Progenitor cell of endocrine pancreas (in vitro differentiated cells): ENCODE measurements at regions not wholly inside any gene's neighbourhood (a gene's known extent, or its start where the extent isn't known, plus 50 kb on each side); places are given as distances from the start of the nearest gene placed in this dataset.
"Not testable (repeated sequence)": the region's sequence is repeated elsewhere in the genome, so short reads cannot be mapped to it uniquely, and the experiment has no call there.

Experiments
- DNase-seq: peaks from one replicate; pipeline ENCODE4 v3.0.0; 2021; ENCODE audit warnings: low spot score; ENCODE audit not compliant: unreplicated experiment
- H3K27ac Mint-ChIP-seq: 2 replicates; pipeline ENCODE4 v1.8.0; 2021; ENCODE audit warnings: mild to moderate bottlenecking, moderate library complexity, mixed read lengths
- H3K27me3 Mint-ChIP-seq: 2 replicates; pipeline ENCODE4 v1.8.0; 2021; ENCODE audit warnings: mixed read lengths
- H3K36me3 Mint-ChIP-seq: 2 replicates; pipeline ENCODE4 v1.8.0; 2022; ENCODE audit warnings: mixed read lengths; ENCODE audit not compliant: insufficient read depth
- H3K4me1 Mint-ChIP-seq: 2 replicates; pipeline ENCODE4 v1.8.0; 2021; ENCODE audit warnings: low read depth, mixed read lengths
- H3K4me3 Mint-ChIP-seq: 2 replicates; pipeline ENCODE4 v1.8.0; 2021; ENCODE audit warnings: low read depth, mild to moderate bottlenecking, moderate library complexity, mixed read lengths
- H3K9me3 Mint-ChIP-seq: 2 replicates; pipeline ENCODE4 v1.8.0; 2021; ENCODE audit warnings: low read depth, mixed read lengths
- CTCF ChIP-seq: fragments of 200-600 bp; sonication (generic); IDR thresholded peaks from one replicate; pipeline ENCODE4 v1.5.0; 2021; ENCODE audit warnings: antibody characterized with exemption, mild to moderate bottlenecking; ENCODE audit not compliant: unreplicated experiment

GRCh38 chr1:95643071-95643470 is 409.1 kb downstream of the RWDD3 start:
- no peak overlapping the region for H3K4me3 Mint-ChIP-seq

GRCh38 chr1:95645126-95645525 is 411.1 kb downstream of the RWDD3 start:
- Mint-ChIP-seq H3K9me3 (peaks cover 21% of the 10 kb centered on the region), H3K4me1 (peaks cover 23% of the 10 kb centered on the region)
- not testable (repeated sequence) for H3K36me3 Mint-ChIP-seq, H3K27ac Mint-ChIP-seq, DNase-seq, H3K4me3 Mint-ChIP-seq, H3K27me3 Mint-ChIP-seq

More at GRCh38 chr1:95643071-95643470, 409.1 kb downstream of the RWDD3 start:
- H3K36me3 Mint-ChIP-seq = peaks cover 8% of the 10 kb centered on the region
- no peak for TF ChIP-seq CTCF
- DNase-seq = no peak
- peaks cover 21% of the 10 kb centered on the region for H3K9me3 Mint-ChIP-seq
- no peak overlapping the region for H3K27ac Mint-ChIP-seq
- H3K27me3 Mint-ChIP-seq = no peaks in the 10 kb centered on the region
- H3K4me1 Mint-ChIP-seq = peaks cover 23% of the 10 kb centered on the region

GRCh38 chr1:95650631-95651030 is 416.6 kb downstream of the RWDD3 start:
- no peak overlapping the region for H3K4me3 Mint-ChIP-seq
- H3K36me3 Mint-ChIP-seq = no peaks in the 10 kb centered on the region
- H3K27ac Mint-ChIP-seq = no peak overlapping the region
- DNase-seq = no peak
- no peaks in the 10 kb centered on the region for H3K27me3 Mint-ChIP-seq
- peaks cover 21% of the 10 kb centered on the region for H3K4me1 Mint-ChIP-seq
- peaks cover 7% of the 10 kb centered on the region for H3K9me3 Mint-ChIP-seq
- TF ChIP-seq CTCF = no peak

GRCh38 chr1:95652423-95652965 is 418.5 kb downstream of the RWDD3 start:
- H3K4me1 Mint-ChIP-seq = peaks cover 21% of the 10 kb centered on the region
- no peaks in the 10 kb centered on the region for H3K36me3 Mint-ChIP-seq
- H3K27me3 Mint-ChIP-seq = no peaks in the 10 kb centered on the region
- H3K27ac Mint-ChIP-seq = no peak overlapping the region
- no peak for TF ChIP-seq CTCF
- H3K9me3 Mint-ChIP-seq = no peaks in the 10 kb centered on the region
- H3K4me3 Mint-ChIP-seq = no peak overlapping the region
- no peak for DNase-seq

GRCh38 chr1:95653618-95654017 is 419.6 kb downstream of the RWDD3 start:
- H3K36me3 Mint-ChIP-seq = no peaks in the 10 kb centered on the region
- no peak for TF ChIP-seq CTCF
- no peak overlapping the region for H3K4me3 Mint-ChIP-seq
- peaks cover 2% of the 10 kb centered on the region for H3K9me3 Mint-ChIP-seq
- DNase-seq = no peak
- H3K27ac Mint-ChIP-seq = no peak overlapping the region
- peaks cover 21% of the 10 kb centered on the region for H3K4me1 Mint-ChIP-seq
- H3K27me3 Mint-ChIP-seq = no peaks in the 10 kb centered on the region

- TF ChIP-seq CTCF = no peak
- H3K4me1 Mint-ChIP-seq = peaks cover 26% of the 10 kb centered on the region
Measured at GRCh38 chr1:95655321-95656020, 421.5 kb downstream of the RWDD3 start.

More at GRCh38 chr1:95655321-95656020, 421.5 kb downstream of the RWDD3 start:
- H3K36me3 Mint-ChIP-seq = peaks cover 1% of the 10 kb centered on the region
- DNase-seq = no peak
- no peak overlapping the region for H3K27ac Mint-ChIP-seq
- no peak overlapping the region for H3K4me3 Mint-ChIP-seq
- no peaks in the 10 kb centered on the region for H3K27me3 Mint-ChIP-seq
- H3K9me3 Mint-ChIP-seq = peaks cover 6% of the 10 kb centered on the region
